ENCODE measurements at regions not wholly inside any gene's neighbourhood (a gene's known extent, or its start where the extent isn't known, plus 50 kb on each side); places are given as distances from the start of the nearest gene placed in this dataset.

DNA sequence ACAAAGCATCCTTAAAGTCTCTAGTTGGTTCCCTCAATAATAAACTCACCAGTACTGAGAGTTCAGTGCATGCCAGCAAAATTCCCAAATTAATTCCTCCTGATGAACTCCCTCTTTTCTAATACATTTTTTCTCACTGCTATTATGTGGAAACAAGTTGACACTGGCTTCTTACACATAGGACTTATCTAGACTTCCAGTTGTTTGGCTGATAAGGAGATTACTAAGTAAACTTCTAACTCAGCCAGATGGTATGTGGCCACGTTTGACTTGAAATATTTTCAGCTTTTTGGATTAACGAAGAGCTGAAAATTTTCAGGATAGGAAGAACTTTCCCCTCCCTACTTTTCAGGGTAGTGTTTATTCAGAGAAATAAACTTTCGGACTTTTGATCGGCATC lies 1154.2 kb upstream of the TENM4 start:
- no peak overlapping the region for H3K9ac ChIP-seq (ENCODE audit: extremely low read depth, low read length, poor library complexity, severe bottlenecking)
- peaks cover 6% of the 10 kb centered on the region for H3K9me3 ChIP-seq (ENCODE audit: control insufficient read depth, low read length)
- H3K36me3 Mint-ChIP-seq (ENCODE audit: low read depth): no peaks in the 10 kb centered on the region
- TF ChIP-seq, protein P1, sequence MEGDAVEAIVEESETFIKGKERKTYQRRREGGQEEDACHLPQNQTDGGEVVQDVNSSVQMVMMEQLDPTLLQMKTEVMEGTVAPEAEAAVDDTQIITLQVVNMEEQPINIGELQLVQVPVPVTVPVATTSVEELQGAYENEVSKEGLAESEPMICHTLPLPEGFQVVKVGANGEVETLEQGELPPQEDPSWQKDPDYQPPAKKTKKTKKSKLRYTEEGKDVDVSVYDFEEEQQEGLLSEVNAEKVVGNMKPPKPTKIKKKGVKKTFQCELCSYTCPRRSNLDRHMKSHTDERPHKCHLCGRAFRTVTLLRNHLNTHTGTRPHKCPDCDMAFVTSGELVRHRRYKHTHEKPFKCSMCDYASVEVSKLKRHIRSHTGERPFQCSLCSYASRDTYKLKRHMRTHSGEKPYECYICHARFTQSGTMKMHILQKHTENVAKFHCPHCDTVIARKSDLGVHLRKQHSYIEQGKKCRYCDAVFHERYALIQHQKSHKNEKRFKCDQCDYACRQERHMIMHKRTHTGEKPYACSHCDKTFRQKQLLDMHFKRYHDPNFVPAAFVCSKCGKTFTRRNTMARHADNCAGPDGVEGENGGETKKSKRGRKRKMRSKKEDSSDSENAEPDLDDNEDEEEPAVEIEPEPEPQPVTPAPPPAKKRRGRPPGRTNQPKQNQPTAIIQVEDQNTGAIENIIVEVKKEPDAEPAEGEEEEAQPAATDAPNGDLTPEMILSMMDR (conservative IDR thresholded peaks at IDR 0.05): no peak
- no peaks in the 10 kb centered on the region for H3K36me3 ChIP-seq (ENCODE audit: control insufficient read depth, insufficient read depth, low read length)
- no peak for DNase-seq
- no peaks in the 10 kb centered on the region for H3K27me3 Mint-ChIP-seq (ENCODE audit: insufficient read depth)
- peaks cover 28% of the 10 kb centered on the region for H3K4me1 Mint-ChIP-seq
- peak overlapping the region; percentile 37 for H3K27ac Mint-ChIP-seq
- H3K4me3 ChIP-seq (ENCODE audit: low read length): no peak overlapping the region
- H3K4me3 Mint-ChIP-seq: no peak overlapping the region
- H3K27me3 ChIP-seq (ENCODE audit: control insufficient read depth, insufficient read depth, low read length, poor library complexity, severe bottlenecking): no peaks in the 10 kb centered on the region
- 71% methylated on average over 4 of the region's 4 CpGs; no CpG with 5 or more reads in 1 of the 2 experiments for WGBS, 2 experiments (ENCODE audit: insufficient coverage in 1 of 2, insufficient read length in 1 of 2)
- H3K9me3 Mint-ChIP-seq: peaks cover 7% of the 10 kb centered on the region
- no peak overlapping the region for H3K27ac ChIP-seq (ENCODE audit: low read depth, low read length)
- H3K4me1 ChIP-seq (ENCODE audit: control insufficient read depth, insufficient read depth, low read length): peaks cover 8% of the 10 kb centered on the region

DNA sequence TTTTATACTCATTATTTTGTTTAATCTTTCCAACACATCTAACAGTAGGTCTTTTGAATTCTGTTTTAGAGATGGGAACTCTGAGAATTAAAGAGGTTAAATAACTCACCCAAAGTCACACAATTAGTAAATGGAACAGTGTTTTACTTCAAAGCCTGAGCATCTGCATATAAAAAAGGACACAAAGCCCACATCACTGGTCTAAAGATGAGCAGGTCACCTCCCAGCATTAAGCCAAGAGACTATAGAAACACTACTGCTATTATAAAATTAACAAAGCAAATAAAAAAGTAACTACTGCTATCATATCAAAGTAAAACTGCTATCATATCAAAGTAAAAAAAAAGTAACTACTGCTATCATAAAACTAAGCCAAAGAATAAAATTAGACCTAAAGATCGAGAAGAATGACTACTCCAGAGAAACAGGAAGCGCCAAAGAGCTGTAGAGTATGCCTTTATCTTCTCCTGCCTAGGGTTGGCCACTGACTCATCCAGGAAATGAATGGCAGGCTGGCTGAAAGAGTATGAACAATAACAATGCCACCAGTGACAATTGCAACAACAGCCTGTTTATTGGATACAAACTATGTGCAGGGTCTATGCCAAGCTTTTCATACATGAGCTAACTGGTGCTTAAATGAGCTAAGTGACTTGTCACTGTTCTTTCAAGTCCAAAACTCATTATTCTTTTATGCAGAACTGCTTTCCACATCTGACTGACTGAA lies 1153.0 kb upstream of the TENM4 start:
- Histone ChIP-seq H3K9ac (ENCODE audit: extremely low read depth, low read length, poor library complexity, severe bottlenecking) (no peak overlapping the region), H3K9me3 (ENCODE audit: control insufficient read depth, low read length) (peaks cover 6% of the 10 kb centered on the region), H3K27me3 (ENCODE audit: control insufficient read depth, insufficient read depth, low read length, poor library complexity, severe bottlenecking) (no peaks in the 10 kb centered on the region), H3K4me1 (ENCODE audit: control insufficient read depth, insufficient read depth, low read length) (peaks cover 8% of the 10 kb centered on the region), H3K36me3 (ENCODE audit: control insufficient read depth, insufficient read depth, low read length) (no peaks in the 10 kb centered on the region), H3K4me3 (ENCODE audit: low read length) (no peak overlapping the region), H3K27ac (ENCODE audit: low read depth, low read length) (no peak overlapping the region)
- WGBS, 2 experiments (ENCODE audit: insufficient coverage in 1 of 2, insufficient read length in 1 of 2): 49 to 83% methylated on average over 2 of the region's 2 CpGs
- H3K4me1 Mint-ChIP-seq: peaks cover 30% of the 10 kb centered on the region
- H3K4me3 Mint-ChIP-seq: no peak overlapping the region
- TF ChIP-seq, protein P1 (conservative IDR thresholded peaks at IDR 0.05): no peak
- H3K9me3 Mint-ChIP-seq: peaks cover 7% of the 10 kb centered on the region
- DNase-seq: no peak
- no peak overlapping the region for H3K27ac Mint-ChIP-seq
- no peaks in the 10 kb centered on the region for H3K27me3 Mint-ChIP-seq (ENCODE audit: insufficient read depth)
- no peaks in the 10 kb centered on the region for H3K36me3 Mint-ChIP-seq (ENCODE audit: low read depth)

DNA sequence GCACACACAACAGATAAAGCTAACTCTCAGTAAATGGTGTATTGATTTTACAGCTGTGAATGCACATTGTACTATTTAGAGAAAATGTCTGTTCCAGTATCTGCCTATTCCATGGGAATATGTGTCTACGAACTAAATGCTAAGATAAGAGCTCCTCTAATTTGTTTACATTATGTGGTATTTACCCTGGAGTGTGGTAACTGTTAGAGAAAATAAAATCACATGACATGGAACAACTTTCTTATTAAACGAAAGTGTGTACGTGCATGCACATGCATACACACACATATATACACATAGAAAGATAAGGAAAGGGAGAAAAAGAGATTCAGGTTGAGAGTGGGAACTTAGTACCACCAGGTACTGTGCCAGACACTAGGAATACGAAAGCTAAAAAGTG lies 1151.7 kb upstream of the TENM4 start:
- H3K9me3 Mint-ChIP-seq: peaks cover 7% of the 10 kb centered on the region
- Histone ChIP-seq H3K9me3 (ENCODE audit: control insufficient read depth, low read length) (peaks cover 6% of the 10 kb centered on the region), H3K4me1 (ENCODE audit: control insufficient read depth, insufficient read depth, low read length) (peaks cover 8% of the 10 kb centered on the region), H3K4me3 (ENCODE audit: low read length) (no peak overlapping the region), H3K36me3 (ENCODE audit: control insufficient read depth, insufficient read depth, low read length) (no peaks in the 10 kb centered on the region), H3K27ac (ENCODE audit: low read depth, low read length) (no peak overlapping the region), H3K27me3 (ENCODE audit: control insufficient read depth, insufficient read depth, low read length, poor library complexity, severe bottlenecking) (no peaks in the 10 kb centered on the region), H3K9ac (ENCODE audit: extremely low read depth, low read length, poor library complexity, severe bottlenecking) (no peak overlapping the region)
- no peaks in the 10 kb centered on the region for H3K27me3 Mint-ChIP-seq (ENCODE audit: insufficient read depth)
- 95 to 100% methylated on average over 1 of the region's 4 CpGs for WGBS, 2 experiments (ENCODE audit: insufficient coverage in 1 of 2, insufficient read length in 1 of 2)
- H3K4me3 Mint-ChIP-seq: no peak overlapping the region
- no peak for DNase-seq
- H3K36me3 Mint-ChIP-seq (ENCODE audit: low read depth): no peaks in the 10 kb centered on the region
- H3K27ac Mint-ChIP-seq: no peak overlapping the region
- H3K4me1 Mint-ChIP-seq: peaks cover 30% of the 10 kb centered on the region
- TF ChIP-seq, protein P1 (conservative IDR thresholded peaks at IDR 0.05): no peak

All from endodermal cell (in vitro differentiated cells).